ENCODE measurements at regions not wholly inside any gene's neighbourhood (a gene's known extent, or its start where the extent isn't known, plus 50 kb on each side); places are given as distances from the start of the nearest gene placed in this dataset.
"Not testable (repeated sequence)": the region's sequence is repeated elsewhere in the genome, so short reads cannot be mapped to it uniquely, and the experiment has no call there.

DNA sequence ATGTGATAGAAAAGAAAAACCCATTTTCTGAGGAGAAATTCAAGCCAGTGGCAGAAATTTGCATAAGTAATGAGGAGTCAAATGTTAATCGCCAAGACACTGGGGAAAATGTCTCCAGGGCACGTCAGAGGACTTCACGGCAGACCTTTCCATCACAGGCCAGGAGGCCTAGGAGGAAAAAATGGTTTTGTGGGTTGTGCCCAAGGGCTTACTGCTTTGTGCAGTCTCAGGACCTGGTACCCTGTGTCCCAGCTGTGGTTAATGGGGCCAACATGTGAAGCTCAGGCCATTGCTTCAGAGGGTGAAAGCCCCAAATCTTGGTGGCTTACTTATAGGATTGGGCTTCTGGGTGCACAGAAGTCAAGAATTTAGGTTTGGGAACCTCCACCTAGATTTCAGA lies 54.8 kb upstream of the ADAMTS2 start:
- H3K4me3 ChIP-seq (ENCODE audit: low read depth, low read length, poor library complexity, severe bottlenecking): no peak overlapping the region
- H3K36me3 ChIP-seq (ENCODE audit: insufficient read depth, low read length): no peaks in the 10 kb centered on the region
- H3K4me2 ChIP-seq (ENCODE audit: low read length): no peak overlapping the region
- TF ChIP-seq EZH2 (IDR thresholded peaks at IDR 0.05; ENCODE audit: borderline replicate concordance, low read length): no peak
- TF ChIP-seq, protein P1, sequence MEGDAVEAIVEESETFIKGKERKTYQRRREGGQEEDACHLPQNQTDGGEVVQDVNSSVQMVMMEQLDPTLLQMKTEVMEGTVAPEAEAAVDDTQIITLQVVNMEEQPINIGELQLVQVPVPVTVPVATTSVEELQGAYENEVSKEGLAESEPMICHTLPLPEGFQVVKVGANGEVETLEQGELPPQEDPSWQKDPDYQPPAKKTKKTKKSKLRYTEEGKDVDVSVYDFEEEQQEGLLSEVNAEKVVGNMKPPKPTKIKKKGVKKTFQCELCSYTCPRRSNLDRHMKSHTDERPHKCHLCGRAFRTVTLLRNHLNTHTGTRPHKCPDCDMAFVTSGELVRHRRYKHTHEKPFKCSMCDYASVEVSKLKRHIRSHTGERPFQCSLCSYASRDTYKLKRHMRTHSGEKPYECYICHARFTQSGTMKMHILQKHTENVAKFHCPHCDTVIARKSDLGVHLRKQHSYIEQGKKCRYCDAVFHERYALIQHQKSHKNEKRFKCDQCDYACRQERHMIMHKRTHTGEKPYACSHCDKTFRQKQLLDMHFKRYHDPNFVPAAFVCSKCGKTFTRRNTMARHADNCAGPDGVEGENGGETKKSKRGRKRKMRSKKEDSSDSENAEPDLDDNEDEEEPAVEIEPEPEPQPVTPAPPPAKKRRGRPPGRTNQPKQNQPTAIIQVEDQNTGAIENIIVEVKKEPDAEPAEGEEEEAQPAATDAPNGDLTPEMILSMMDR (IDR thresholded peaks at IDR 0.05; ENCODE audit: low read length): no peak
- H3K27ac ChIP-seq (ENCODE audit: low read depth, low read length, poor library complexity, severe bottlenecking): no peak overlapping the region
- H3F3A ChIP-seq (ENCODE audit: insufficient read depth, low read length): no peaks in the 10 kb centered on the region
- no peak overlapping the region for H3K9ac ChIP-seq (ENCODE audit: low read length)
- H3K9me2 ChIP-seq (ENCODE audit: low read depth, low read length): no peaks in the 10 kb centered on the region
- no peaks in the 10 kb centered on the region for H3K4me1 ChIP-seq (ENCODE audit: insufficient read depth, low read length, severe bottlenecking)
- peaks cover 8% of the 10 kb centered on the region; the same call in 1 of the 2 replicates for H3K9me3 ChIP-seq (ENCODE audit: low read length)
- H2AFZ ChIP-seq (ENCODE audit: low read length): no peak overlapping the region
- no peaks in the 10 kb centered on the region for H4K20me1 ChIP-seq (ENCODE audit: insufficient read depth, low read length)
- no peaks in the 10 kb centered on the region for H3K27me3 ChIP-seq (ENCODE audit: insufficient read depth, low read length)
- no peaks in the 10 kb centered on the region for H3K79me2 ChIP-seq (ENCODE audit: insufficient read depth, low read length)

DNA sequence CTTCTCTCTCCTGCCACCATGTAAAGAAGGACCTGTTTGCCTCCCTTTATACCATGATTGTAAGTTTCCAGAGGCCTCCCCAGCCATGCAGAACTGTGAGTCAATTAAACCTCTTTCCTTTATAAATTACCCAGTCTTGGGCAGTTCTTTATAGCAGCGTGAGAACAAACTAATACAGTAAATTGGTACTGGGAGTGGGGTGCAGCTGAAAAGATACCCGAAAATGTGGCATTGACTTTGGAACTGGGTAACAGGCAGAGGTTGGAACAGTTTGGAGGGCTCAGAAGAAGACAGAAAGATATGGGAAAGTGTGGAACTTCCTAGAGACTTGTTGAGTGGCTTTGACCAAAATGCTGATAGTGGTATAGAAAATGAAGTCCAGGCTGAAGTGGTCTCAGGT lies 54.1 kb upstream of the ADAMTS2 start:
- H3F3A ChIP-seq (ENCODE audit: insufficient read depth, low read length); H3K4me3 ChIP-seq (ENCODE audit: low read depth, low read length, poor library complexity, severe bottlenecking); H3K9me3 ChIP-seq (ENCODE audit: low read length); H3K79me2 ChIP-seq (ENCODE audit: insufficient read depth, low read length); H3K36me3 ChIP-seq (ENCODE audit: insufficient read depth, low read length); H3K27ac ChIP-seq (ENCODE audit: low read depth, low read length, poor library complexity, severe bottlenecking); H3K4me1 ChIP-seq (ENCODE audit: insufficient read depth, low read length, severe bottlenecking); H3K9ac ChIP-seq (ENCODE audit: low read length); H4K20me1 ChIP-seq (ENCODE audit: insufficient read depth, low read length); H3K4me2 ChIP-seq (ENCODE audit: low read length); H3K27me3 ChIP-seq (ENCODE audit: insufficient read depth, low read length); H2AFZ ChIP-seq (ENCODE audit: low read length); H3K9me2 ChIP-seq (ENCODE audit: low read depth, low read length): not testable (repeated sequence)

DNA sequence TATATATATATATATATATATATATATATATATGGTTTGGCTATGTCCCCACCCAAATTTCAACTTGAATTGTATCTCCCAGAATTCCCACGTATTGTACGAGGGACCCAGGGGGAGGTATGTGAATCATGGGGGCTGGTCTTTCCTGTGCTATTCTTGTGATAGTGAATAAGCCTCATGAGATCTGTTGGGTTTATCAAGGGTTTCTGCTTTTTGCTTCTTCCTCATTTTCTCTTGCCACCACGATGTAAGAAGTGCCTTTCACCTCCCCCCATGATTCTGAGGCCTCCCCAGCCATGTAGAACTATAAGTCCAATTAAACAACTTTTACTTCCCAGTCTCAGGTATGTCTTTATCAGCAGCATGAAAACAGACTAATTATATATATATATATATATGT lies 52.3 kb upstream of the ADAMTS2 start:
- TF ChIP-seq, protein P1 (IDR thresholded peaks at IDR 0.05; ENCODE audit: low read length): no peak
- TF ChIP-seq EZH2 (IDR thresholded peaks at IDR 0.05; ENCODE audit: borderline replicate concordance, low read length): no peak
- Histone ChIP-seq H3K9me3 (ENCODE audit: low read length) (peaks cover 8% of the 10 kb centered on the region), H3K9me2 (ENCODE audit: low read depth, low read length) (no peaks in the 10 kb centered on the region), H3K36me3 (ENCODE audit: insufficient read depth, low read length) (no peaks in the 10 kb centered on the region), H4K20me1 (ENCODE audit: insufficient read depth, low read length) (no peaks in the 10 kb centered on the region), H3F3A (ENCODE audit: insufficient read depth, low read length) (no peaks in the 10 kb centered on the region), H3K4me3 (ENCODE audit: low read depth, low read length, poor library complexity, severe bottlenecking) (no peak overlapping the region), H3K4me2 (ENCODE audit: low read length) (no peak overlapping the region), H3K4me1 (ENCODE audit: insufficient read depth, low read length, severe bottlenecking) (no peaks in the 10 kb centered on the region), H3K27ac (ENCODE audit: low read depth, low read length, poor library complexity, severe bottlenecking) (no peak overlapping the region), H3K79me2 (ENCODE audit: insufficient read depth, low read length) (no peaks in the 10 kb centered on the region), H3K27me3 (ENCODE audit: insufficient read depth, low read length) (no peaks in the 10 kb centered on the region), H3K9ac (ENCODE audit: low read length) (no peak overlapping the region), H2AFZ (ENCODE audit: low read length) (no peak overlapping the region)

All from OCI-LY1 (cell line).